ENCODE measurements at regions not wholly inside any gene's neighbourhood (a gene's known extent, or its start where the extent isn't known, plus 50 kb on each side); places are given as distances from the start of the nearest gene placed in this dataset.

DNA sequence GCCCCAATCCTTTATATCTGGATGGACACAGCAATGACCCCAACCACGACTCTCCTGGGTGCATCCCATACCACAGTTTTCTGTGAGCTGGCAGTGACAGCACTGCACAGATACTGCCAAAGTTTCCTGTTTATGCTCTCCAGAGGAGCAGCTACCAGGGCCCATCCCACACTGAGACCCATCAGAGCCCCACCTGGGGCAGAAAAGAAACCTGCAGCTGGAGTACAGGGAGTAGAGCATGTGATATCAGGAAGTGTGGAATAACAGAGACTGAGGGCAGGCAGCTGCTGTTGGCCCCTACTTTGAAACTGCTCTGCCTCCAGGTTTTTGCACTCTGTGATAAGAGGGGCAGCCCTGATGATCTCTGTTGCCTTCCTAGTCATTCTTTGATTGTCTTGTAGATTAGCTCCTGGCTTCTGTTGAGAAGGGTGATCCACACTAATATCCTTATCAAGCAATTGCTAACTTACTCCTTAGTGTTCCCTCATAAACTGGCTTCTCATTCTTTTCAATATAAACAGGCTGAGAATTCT, 526.3 kb upstream of the TECRL start:
- TF ChIP-seq, protein P1, sequence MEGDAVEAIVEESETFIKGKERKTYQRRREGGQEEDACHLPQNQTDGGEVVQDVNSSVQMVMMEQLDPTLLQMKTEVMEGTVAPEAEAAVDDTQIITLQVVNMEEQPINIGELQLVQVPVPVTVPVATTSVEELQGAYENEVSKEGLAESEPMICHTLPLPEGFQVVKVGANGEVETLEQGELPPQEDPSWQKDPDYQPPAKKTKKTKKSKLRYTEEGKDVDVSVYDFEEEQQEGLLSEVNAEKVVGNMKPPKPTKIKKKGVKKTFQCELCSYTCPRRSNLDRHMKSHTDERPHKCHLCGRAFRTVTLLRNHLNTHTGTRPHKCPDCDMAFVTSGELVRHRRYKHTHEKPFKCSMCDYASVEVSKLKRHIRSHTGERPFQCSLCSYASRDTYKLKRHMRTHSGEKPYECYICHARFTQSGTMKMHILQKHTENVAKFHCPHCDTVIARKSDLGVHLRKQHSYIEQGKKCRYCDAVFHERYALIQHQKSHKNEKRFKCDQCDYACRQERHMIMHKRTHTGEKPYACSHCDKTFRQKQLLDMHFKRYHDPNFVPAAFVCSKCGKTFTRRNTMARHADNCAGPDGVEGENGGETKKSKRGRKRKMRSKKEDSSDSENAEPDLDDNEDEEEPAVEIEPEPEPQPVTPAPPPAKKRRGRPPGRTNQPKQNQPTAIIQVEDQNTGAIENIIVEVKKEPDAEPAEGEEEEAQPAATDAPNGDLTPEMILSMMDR (IDR thresholded peaks at IDR 0.05; ENCODE audit: borderline replicate concordance, extremely low read depth, low read length, poor library complexity, severe bottlenecking) = no peak
- TF ChIP-seq EZH2 (IDR thresholded peaks at IDR 0.05; ENCODE audit: borderline replicate concordance, low read depth, low read length, severe bottlenecking) = no peak
